ENCODE measurements at regions not wholly inside any gene's neighbourhood (a gene's known extent, or its start where the extent isn't known, plus 50 kb on each side); places are given as distances from the start of the nearest gene placed in this dataset.

GRCh38 chr9:31253800-31254762, 1130.4 kb upstream of the ACO1 start:
- DNase-seq (peak in 2 of 5 donors; percentile 19 to 47), ATAC-seq (no peak)
- TF ChIP-seq CTCF (IDR thresholded peaks at IDR 0.05) (no peak), POLR2A (IDR thresholded peaks at IDR 0.05) (no peak)
- Histone ChIP-seq H3K27ac (no peak overlapping the region), H3K27me3 (no peaks in the 10 kb centered on the region), H3K9me3 (peaks cover 0 to 9% (median 0%) of the 10 kb centered on the region in 12 donors), H3K36me3 (no peaks in the 10 kb centered on the region), H3K4me3 (no peak overlapping the region), H3K4me1 (no peaks in the 10 kb centered on the region)
- 96% methylated on average over 51 to 73 of the region's 73 CpGs for WGBS, 4 donors
- intact Hi-C loops (cut with DNase I) = loop anchor here in 2 of 10 donors (10.0 kb wide), 2 partner anchors 61 to 1071 kb away; no protein-coding TSS in a partner anchor

DNA sequence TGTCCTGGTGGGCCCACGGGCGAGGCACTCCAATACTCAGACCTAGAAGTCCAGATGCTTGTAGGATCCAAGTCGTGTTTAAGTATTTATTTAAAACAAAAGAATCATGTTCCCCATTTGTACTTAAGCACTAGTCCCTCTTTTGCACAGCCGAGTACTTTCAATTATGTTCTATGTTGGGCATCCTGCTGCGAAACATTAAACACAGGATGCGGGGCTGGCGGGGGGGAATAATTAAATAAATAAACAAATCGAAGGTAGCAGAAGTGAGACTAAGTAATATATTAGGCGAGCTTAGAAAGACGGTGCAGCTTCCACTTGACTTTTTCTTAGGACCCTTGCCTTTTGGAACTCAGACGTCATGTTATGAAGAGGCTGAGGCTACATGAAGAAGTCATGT, 1129.2 kb upstream of the ACO1 start:
- ATAC-seq (no peak), DNase-seq (no peak)
- no peaks in the 10 kb centered on the region for H3K36me3 ChIP-seq
- H3K27me3 ChIP-seq = no peaks in the 10 kb centered on the region
- intact Hi-C loops (cut with DNase I) = loop anchor here in 2 of 10 donors (10.0 kb wide), 2 partner anchors 60 to 1070 kb away; no protein-coding TSS in a partner anchor
- TF ChIP-seq CTCF (IDR thresholded peaks at IDR 0.05) = no peak
- TF ChIP-seq POLR2A (IDR thresholded peaks at IDR 0.05) = no peak
- H3K4me3 ChIP-seq = no peak overlapping the region
- H3K4me1 ChIP-seq = no peaks in the 10 kb centered on the region
- H3K27ac ChIP-seq = no peak overlapping the region
- 86 to 93% (median 88%) methylated on average over 11 of the region's 11 CpGs for WGBS, 4 donors
- peaks cover 0 to 9% (median 0%) of the 10 kb centered on the region in 12 donors for H3K9me3 ChIP-seq

- DNase-seq = no peak
- no peak overlapping the region for H3K27ac ChIP-seq
- 41 to 49% (median 49%) methylated on average over 2 of the region's 2 CpGs for WGBS, 4 donors
- ATAC-seq = no peak
- intact Hi-C loops (cut with DNase I) = loop anchor here in 4 of 10 donors (10.0 kb wide), 3 partner anchors 55 to 1065 kb away; no protein-coding TSS in a partner anchor
- TF ChIP-seq CTCF (IDR thresholded peaks at IDR 0.05) (no peak), POLR2A (IDR thresholded peaks at IDR 0.05) (no peak)
- H3K9me3 ChIP-seq = no peaks in the 10 kb centered on the region
- no peak overlapping the region for H3K4me3 ChIP-seq
- no peaks in the 10 kb centered on the region for H3K4me1 ChIP-seq
- no peaks in the 10 kb centered on the region for H3K36me3 ChIP-seq
- H3K27me3 ChIP-seq = no peaks in the 10 kb centered on the region
Observed at GRCh38 chr9:31259824-31260223, 1124.6 kb upstream of the ACO1 start.

DNA sequence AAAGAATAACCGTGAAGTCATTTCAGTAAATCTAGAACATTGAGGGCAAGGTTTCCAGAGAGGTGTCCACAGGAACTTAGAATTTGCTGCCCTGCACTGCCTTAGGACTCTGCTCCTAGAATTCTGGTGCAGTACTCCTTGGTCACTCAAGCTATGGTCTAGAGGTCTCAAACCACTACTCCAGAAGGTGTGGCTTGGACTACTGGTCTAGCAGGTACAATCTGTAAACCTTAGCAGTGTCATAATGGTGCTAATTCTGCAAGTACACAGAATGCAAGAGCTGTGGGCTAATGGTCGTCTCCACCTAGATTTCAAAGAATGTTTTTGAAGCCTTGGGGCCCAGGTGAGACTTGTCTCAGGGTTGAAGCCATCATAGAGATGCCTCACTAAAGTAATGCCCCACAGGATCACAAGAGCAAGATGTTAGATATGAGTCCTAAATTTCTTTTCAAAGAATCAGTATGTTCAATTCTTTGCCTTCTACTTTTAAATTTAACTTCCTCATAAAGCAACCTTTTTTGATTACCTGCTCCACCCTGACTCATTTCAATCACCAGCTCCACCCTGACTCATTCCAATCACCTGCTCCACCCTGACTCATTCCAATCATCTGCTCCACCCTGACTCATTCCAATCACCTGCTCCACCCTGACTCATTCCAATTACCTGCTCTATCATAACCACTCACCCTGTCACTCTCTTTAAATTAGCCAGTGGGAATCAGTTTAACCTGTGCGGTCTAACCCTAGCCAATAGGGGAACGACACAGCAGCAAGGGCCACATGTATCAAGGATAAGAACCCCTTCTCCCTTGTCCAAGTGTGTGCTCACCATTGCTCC, 1111.8 kb upstream of the ACO1 start:
- no peak overlapping the region for H3K27ac ChIP-seq
- intact Hi-C loops (cut with DNase I) = no loop called here
- DNase-seq (no peak), ATAC-seq (no peak)
- no peaks in the 10 kb centered on the region for H3K27me3 ChIP-seq
- TF ChIP-seq POLR2A (IDR thresholded peaks at IDR 0.05) = no peak
- TF ChIP-seq CTCF (IDR thresholded peaks at IDR 0.05) = no peak
- H3K4me3 ChIP-seq = no peak overlapping the region
- H3K36me3 ChIP-seq = no peaks in the 10 kb centered on the region
- no peaks in the 10 kb centered on the region for H3K9me3 ChIP-seq
- WGBS, 4 donors = 66 to 84% (median 80%) methylated on average over 4 of the region's 4 CpGs
- no peaks in the 10 kb centered on the region for H3K4me1 ChIP-seq
